C4-2B (cell line): ENCODE measurements at regions not wholly inside any gene's neighbourhood (a gene's known extent, or its start where the extent isn't known, plus 50 kb on each side); places are given as distances from the start of the nearest gene placed in this dataset.

ENCODE experiments used
- CTCF ChIP-seq: fragments of 450-650 bp; conservative IDR thresholded peaks from 2 replicates; pipeline ENCODE4 v1.5.1; 2017; ENCODE audit warnings: mild to moderate bottlenecking
- ZFX ChIP-seq: fragments of 450-650 bp; IDR thresholded peaks from 2 replicates; pipeline ENCODE4 v1.6.1; 2017

- TF ChIP-seq CTCF = no peak
- no peak for TF ChIP-seq ZFX
These were observed 291.4 kb downstream of the SH2D4B start for GRCh38 chr10:80829151-80829550.
